ENCODE measurements at regions not wholly inside any gene's neighbourhood (a gene's known extent, or its start where the extent isn't known, plus 50 kb on each side); places are given as distances from the start of the nearest gene placed in this dataset.

- TF ChIP-seq, protein P1, sequence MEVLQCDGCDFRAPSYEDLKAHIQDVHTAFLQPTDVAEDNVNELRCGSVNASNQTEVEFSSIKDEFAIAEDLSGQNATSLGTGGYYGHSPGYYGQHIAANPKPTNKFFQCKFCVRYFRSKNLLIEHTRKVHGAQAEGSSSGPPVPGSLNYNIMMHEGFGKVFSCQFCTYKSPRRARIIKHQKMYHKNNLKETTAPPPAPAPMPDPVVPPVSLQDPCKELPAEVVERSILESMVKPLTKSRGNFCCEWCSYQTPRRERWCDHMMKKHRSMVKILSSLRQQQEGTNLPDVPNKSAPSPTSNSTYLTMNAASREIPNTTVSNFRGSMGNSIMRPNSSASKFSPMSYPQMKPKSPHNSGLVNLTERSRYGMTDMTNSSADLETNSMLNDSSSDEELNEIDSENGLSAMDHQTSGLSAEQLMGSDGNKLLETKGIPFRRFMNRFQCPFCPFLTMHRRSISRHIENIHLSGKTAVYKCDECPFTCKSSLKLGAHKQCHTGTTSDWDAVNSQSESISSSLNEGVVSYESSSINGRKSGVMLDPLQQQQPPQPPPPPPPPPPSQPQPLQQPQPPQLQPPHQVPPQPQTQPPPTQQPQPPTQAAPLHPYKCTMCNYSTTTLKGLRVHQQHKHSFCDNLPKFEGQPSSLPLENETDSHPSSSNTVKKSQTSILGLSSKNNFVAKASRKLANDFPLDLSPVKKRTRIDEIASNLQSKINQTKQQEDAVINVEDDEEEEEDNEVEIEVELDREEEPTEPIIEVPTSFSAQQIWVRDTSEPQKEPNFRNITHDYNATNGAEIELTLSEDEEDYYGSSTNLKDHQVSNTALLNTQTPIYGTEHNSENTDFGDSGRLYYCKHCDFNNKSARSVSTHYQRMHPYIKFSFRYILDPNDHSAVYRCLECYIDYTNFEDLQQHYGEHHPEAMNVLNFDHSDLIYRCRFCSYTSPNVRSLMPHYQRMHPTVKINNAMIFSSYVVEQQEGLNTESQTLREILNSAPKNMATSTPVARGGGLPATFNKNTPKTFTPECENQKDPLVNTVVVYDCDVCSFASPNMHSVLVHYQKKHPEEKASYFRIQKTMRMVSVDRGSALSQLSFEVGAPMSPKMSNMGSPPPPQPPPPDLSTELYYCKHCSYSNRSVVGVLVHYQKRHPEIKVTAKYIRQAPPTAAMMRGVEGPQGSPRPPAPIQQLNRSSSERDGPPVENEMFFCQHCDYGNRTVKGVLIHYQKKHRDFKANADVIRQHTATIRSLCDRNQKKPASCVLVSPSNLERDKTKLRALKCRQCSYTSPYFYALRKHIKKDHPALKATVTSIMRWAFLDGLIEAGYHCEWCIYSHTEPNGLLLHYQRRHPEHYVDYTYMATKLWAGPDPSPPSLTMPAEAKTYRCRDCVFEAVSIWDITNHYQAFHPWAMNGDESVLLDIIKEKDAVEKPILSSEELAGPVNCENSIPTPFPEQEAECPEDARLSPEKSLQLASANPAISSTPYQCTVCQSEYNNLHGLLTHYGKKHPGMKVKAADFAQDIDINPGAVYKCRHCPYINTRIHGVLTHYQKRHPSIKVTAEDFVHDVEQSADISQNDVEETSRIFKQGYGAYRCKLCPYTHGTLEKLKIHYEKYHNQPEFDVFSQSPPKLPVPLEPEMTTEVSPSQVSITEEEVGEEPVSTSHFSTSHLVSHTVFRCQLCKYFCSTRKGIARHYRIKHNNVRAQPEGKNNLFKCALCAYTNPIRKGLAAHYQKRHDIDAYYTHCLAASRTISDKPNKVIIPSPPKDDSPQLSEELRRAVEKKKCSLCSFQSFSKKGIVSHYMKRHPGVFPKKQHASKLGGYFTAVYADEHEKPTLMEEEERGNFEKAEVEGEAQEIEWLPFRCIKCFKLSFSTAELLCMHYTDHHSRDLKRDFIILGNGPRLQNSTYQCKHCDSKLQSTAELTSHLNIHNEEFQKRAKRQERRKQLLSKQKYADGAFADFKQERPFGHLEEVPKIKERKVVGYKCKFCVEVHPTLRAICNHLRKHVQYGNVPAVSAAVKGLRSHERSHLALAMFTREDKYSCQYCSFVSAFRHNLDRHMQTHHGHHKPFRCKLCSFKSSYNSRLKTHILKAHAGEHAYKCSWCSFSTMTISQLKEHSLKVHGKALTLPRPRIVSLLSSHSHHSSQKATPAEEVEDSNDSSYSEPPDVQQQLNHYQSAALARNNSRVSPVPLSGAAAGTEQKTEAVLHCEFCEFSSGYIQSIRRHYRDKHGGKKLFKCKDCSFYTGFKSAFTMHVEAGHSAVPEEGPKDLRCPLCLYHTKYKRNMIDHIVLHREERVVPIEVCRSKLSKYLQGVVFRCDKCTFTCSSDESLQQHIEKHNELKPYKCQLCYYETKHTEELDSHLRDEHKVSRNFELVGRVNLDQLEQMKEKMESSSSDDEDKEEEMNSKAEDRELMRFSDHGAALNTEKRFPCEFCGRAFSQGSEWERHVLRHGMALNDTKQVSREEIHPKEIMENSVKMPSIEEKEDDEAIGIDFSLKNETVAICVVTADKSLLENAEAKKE (CRISPR knock-in tag; IDR thresholded peaks at IDR 0.05): no peak
Observed at GRCh38 chr14:86940106-86940505, 1052.9 kb downstream of the GALC start (continued).

DNA sequence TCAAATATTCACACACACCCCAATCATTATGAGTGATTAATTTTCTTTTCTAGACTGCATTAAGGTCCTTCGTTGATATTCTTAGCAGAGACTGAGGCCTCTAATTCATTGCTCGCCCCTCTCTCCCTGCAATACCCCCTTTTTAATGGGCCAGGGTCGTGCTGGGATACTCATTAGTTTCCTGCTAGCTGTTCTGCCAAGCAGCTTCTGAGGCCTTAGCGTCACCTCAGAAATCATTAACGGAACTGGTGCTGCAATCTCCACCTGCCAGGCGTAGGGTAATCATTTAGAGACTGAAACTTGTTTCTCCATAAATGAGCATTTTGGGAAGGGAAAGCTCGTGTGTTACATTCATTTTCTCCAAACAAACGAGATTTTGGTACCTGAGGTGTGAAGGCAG, 1054.7 kb downstream of the GALC start:
- H4K20me1 ChIP-seq (replicated peaks; ENCODE audit: insufficient read depth): no peaks in the 10 kb centered on the region
- Mint-ChIP-seq H3K36me3 (ENCODE audit: low read depth) (no peaks in the 10 kb centered on the region), H3K27me3 (ENCODE audit: insufficient read depth, low read depth, poor library complexity) (no peaks in the 10 kb centered on the region), H3K27ac (no peak overlapping the region), H3K4me3 (no peak overlapping the region), H3K4me1 (peaks cover 2% of the 10 kb centered on the region; the same call in 1 of the 3 replicates), H3K9me3 (no peaks in the 10 kb centered on the region; the same call in 2 of the 3 replicates)
- no peak for DNase-seq (ENCODE audit: low spot score)
- H3K27me3 ChIP-seq (ENCODE audit: insufficient read depth): no peaks in the 10 kb centered on the region
- H3K4me1 ChIP-seq (ENCODE audit: insufficient read depth): no peaks in the 10 kb centered on the region
- no peak overlapping the region for H2AFZ ChIP-seq
- H3K9me2 ChIP-seq (ENCODE audit: insufficient read depth): no peaks in the 10 kb centered on the region
- H3K79me2 ChIP-seq (replicated peaks; ENCODE audit: insufficient read depth): no peaks in the 10 kb centered on the region
- no peaks in the 10 kb centered on the region for H3F3A ChIP-seq (replicated peaks; ENCODE audit: low read depth)
- H3K36me3 ChIP-seq (ENCODE audit: insufficient read depth): no peaks in the 10 kb centered on the region
- no peak overlapping the region for H3K27ac ChIP-seq (ENCODE audit: low read depth)
- H3K4me3 ChIP-seq: no peak overlapping the region
- no peak for ATAC-seq
- H3K4me2 ChIP-seq: no peak overlapping the region
- TF ChIP-seq NANOG (IDR thresholded peaks at IDR 0.05; ENCODE audit: borderline replicate concordance) (no peak), JUNB (IDR thresholded peaks at IDR 0.05; ENCODE audit: unreplicated experiment) (no peak), CREB1 (CRISPR knock-in tag; IDR thresholded peaks at IDR 0.05; ENCODE audit: low read depth) (no peak), ZNF114 (CRISPR knock-in tag; IDR thresholded peaks at IDR 0.05) (no peak), STAT1 (IDR thresholded peaks at IDR 0.05; ENCODE audit: unreplicated experiment) (no peak), ZNF331 (CRISPR knock-in tag; IDR thresholded peaks at IDR 0.05; ENCODE audit: low read depth) (no peak), EZH2 (IDR thresholded peaks at IDR 0.05; ENCODE audit: low read depth, unreplicated experiment) (no peak)
- TF ChIP-seq, protein P1 (CRISPR knock-in tag; IDR thresholded peaks at IDR 0.05): no peak

Data from GM23338 (cell line).